Right lobe of liver (tissue), 6 donors: ENCODE measurements at regions not wholly inside any gene's neighbourhood (a gene's known extent, or its start where the extent isn't known, plus 50 kb on each side); places are given as distances from the start of the nearest gene placed in this dataset.

Experiments
- ATAC-seq, 4 donors: fragments of 200-7000 bp; cut with Tn5 transposase; one replicate each; pipeline ENCODE4 v1.9.1; 2020; ENCODE audit warnings: mild to moderate bottlenecking in 4 of 4, moderate library complexity in 4 of 4
- DNase-seq, 3 donors: peaks; one replicate each; pipeline ENCODE4 v3.0.0-alpha.2; 2020
- H3K27ac ChIP-seq, 3 donors: fragments of 200-600 bp; one replicate each; pipeline ENCODE4 v1.8.0; 2022
- H3K27me3 ChIP-seq, 2 donors: fragments of 200-600 bp; one replicate each; pipeline ENCODE4 v1.8.0; 2022
- H3K36me3 ChIP-seq, 4 donors: fragments of 200-600 bp; sonication (generic) in 1 of 4; one replicate each; pipeline versions ENCODE4 v1.5.1 to v1.8.0; 2017 to 2022; ENCODE audit warnings: control low read depth in 1 of 4
- H3K4me1 ChIP-seq, 4 donors: fragments of 200-600 bp; sonication (generic) in 1 of 4; one replicate each; pipeline versions ENCODE4 v1.5.1 to v1.8.0; 2017 to 2022; ENCODE audit warnings: control low read depth in 1 of 4
- H3K4me3 ChIP-seq, 3 donors: fragments of 200-600 bp; one replicate each; pipeline ENCODE4 v1.8.0; 2022
- H3K9me3 ChIP-seq, 4 donors: fragments of 200-600 bp; sonication (generic) in 1 of 4; one replicate each; pipeline versions ENCODE4 v1.5.1 to v1.8.0; 2017 to 2022; ENCODE audit warnings: control low read depth in 1 of 4
- POLR2A ChIP-seq: fragments of 450-650 bp; IDR thresholded peaks from one replicate; pipeline ENCODE4 v1.6.1; 2017; ENCODE audit warnings: antibody characterized with exemption, mild to moderate bottlenecking
- WGBS: methylation state at CpG from one replicate; pipeline ENCODE4 v1.1.6; 2018; ENCODE audit warnings: low coverage, low lambda C conversion rate; ENCODE audit not compliant: insufficient coverage; ENCODE audit errors: missing lambda C conversion rate; 5-methylcytosine and 5-hydroxymethylcytosine counted together
- intact Hi-C, 2 donors: fragments of 100-400 bp; cut with DNase I; formaldehyde crosslinking; loops; one replicate each; pipeline versions ENCODE4 v1.11.2 to v1.14.1; 2022
- TF ChIP-seq, protein P1 (sequence below), 4 donors: fragments of 200-600 bp in 3 of 4; fragments of 450-650 bp in 1 of 4; IDR thresholded peaks; one replicate each; pipeline versions ENCODE4 v1.5.1 to v1.8.0; 2016 to 2022; ENCODE audit warnings: antibody characterized with exemption in 4 of 4, mild to moderate bottlenecking in 2 of 4
- donor health status: DM: no; HTN: yes; CAD: no.
- donor health status: DM: no; HTN: no; CAD: no.
- donor health status: DM: no; HTN: no; CAD: no.
- donor health status: DM: no; HTN: yes; CAD: no.
- donor health status: DM: no; HTN: yes; CAD: no.

DNA sequence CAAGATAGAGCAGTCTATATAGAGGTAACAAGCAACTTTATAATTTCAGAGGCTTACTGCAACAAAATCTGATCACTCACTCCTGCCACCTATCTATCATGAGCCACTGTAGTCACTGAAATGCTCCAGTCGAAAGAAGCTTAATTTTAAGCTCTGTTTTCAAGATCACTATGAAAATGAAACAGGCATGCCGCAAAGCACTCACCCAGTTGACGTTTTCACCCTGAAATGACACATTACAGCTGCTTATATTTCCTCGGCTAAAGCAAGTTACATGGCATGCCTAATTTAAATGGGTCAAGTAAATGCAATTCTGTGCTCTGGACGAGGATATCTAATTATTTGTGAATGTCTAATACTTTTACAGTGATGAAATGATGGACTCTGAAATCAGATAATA is 616.3 kb downstream of the FAM181B start:
- 50% methylated on average over 5 of the region's 5 CpGs for WGBS
- H3K27ac ChIP-seq = no peak overlapping the region
- TF ChIP-seq, protein P1, sequence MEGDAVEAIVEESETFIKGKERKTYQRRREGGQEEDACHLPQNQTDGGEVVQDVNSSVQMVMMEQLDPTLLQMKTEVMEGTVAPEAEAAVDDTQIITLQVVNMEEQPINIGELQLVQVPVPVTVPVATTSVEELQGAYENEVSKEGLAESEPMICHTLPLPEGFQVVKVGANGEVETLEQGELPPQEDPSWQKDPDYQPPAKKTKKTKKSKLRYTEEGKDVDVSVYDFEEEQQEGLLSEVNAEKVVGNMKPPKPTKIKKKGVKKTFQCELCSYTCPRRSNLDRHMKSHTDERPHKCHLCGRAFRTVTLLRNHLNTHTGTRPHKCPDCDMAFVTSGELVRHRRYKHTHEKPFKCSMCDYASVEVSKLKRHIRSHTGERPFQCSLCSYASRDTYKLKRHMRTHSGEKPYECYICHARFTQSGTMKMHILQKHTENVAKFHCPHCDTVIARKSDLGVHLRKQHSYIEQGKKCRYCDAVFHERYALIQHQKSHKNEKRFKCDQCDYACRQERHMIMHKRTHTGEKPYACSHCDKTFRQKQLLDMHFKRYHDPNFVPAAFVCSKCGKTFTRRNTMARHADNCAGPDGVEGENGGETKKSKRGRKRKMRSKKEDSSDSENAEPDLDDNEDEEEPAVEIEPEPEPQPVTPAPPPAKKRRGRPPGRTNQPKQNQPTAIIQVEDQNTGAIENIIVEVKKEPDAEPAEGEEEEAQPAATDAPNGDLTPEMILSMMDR (IDR thresholded peaks at IDR 0.05) = no peak
- TF ChIP-seq POLR2A = no peak
- no peaks in the 10 kb centered on the region for H3K9me3 ChIP-seq
- no peaks in the 10 kb centered on the region for H3K36me3 ChIP-seq
- intact Hi-C loops = no loop called here
- H3K4me1 ChIP-seq = no peaks in the 10 kb centered on the region
- no peaks in the 10 kb centered on the region for H3K27me3 ChIP-seq
- H3K4me3 ChIP-seq = no peak overlapping the region
- ATAC-seq (no peak), DNase-seq (no peak)

DNA sequence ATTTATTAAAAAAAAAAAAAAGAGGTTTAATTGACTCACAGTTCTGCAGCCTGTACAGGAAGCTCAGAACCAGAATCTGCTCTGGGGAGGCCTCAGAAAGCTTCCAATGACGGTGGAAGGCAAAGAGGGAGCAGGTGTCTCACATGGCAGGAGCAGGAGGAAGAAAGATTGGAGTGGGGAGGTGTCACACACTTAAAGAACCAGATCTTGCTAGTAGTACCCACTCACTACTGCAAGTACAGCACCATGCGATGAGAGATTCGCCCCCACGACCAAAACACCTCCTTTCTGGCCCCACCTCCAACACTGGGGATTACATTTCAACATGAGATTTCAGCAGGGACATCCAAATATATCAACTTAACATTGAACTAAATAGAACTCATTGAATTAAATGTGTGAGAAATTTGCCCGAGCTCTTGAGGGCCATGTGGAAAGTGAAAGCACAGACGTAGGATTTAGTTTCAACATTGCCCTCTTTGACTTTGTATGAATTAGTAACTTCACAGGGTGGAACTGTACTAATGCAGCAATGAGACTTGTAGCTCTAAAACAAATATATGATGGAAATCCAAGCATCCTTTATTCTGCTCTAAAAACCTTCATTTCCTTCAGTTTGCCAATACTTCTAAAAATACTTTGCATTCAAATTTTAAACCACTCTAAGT is 628.2 kb downstream of the FAM181B start:
- Histone ChIP-seq H3K9me3 (no peaks in the 10 kb centered on the region), H3K27ac (no peak overlapping the region), H3K36me3 (no peaks in the 10 kb centered on the region), H3K4me3 (no peak overlapping the region), H3K27me3 (no peaks in the 10 kb centered on the region), H3K4me1 (peaks cover 0 to 1% (median 0%) of the 10 kb centered on the region in 4 donors)
- intact Hi-C loops = no loop called here
- 53% methylated on average over 6 of the region's 6 CpGs for WGBS
- DNase-seq (no peak), ATAC-seq (peak in 2 of 4 donors; percentile 16 to 23)
- TF ChIP-seq, protein P1 (IDR thresholded peaks at IDR 0.05) = no peak
- TF ChIP-seq POLR2A = no peak

DNA sequence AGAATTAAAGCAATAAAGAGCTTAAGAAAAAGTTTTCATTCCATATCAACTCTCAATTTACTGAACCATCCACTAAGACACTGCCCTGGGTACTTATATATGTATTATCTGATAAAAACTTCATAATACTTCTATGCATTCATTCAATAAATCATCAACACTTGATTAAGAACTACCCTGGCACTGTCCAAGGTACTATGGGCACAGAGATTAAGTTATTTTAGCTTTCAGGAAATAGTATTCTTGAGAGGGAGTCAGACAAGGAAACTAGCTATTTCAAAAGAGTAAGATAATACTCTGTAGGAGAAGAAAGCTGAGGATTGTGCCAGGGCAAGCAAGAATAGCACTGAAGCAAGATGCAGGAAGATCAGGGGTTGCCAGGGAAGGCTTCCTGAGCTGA is 640.8 kb downstream of the FAM181B start:
- Histone ChIP-seq H3K4me1 (no peaks in the 10 kb centered on the region), H3K36me3 (no peaks in the 10 kb centered on the region), H3K4me3 (no peak overlapping the region), H3K27ac (no peak overlapping the region), H3K9me3 (no peaks in the 10 kb centered on the region), H3K27me3 (no peaks in the 10 kb centered on the region)
- TF ChIP-seq, protein P1 (IDR thresholded peaks at IDR 0.05) = no peak
- no peak for TF ChIP-seq POLR2A
- intact Hi-C loops = no loop called here
- no peak for DNase-seq
- no peak for ATAC-seq

DNA sequence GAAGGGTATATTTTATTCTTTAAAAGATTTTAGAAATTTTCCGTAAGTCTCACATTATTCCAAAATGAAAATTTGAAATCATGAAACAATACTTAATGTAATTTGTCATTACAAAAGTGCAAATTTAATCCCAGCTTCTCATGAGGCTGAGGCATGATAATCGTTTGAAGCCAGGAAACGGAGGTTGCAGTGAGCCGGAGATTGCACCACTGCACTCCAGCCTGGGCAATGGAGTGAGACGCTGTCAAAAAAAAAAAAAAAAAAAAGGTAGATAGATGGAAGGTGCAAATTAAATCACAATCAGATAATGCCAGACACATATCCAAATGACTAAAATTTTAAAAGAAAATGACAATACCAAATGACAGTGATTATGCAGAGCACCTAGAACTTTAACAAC is 644.2 kb downstream of the FAM181B start:
- Histone ChIP-seq H3K4me1 (no peaks in the 10 kb centered on the region), H3K36me3 (no peaks in the 10 kb centered on the region), H3K27me3 (no peaks in the 10 kb centered on the region), H3K4me3 (no peak overlapping the region), H3K27ac (no peak overlapping the region), H3K9me3 (no peaks in the 10 kb centered on the region)
- WGBS = 57% methylated on average over 5 of the region's 5 CpGs
- no peak for ATAC-seq
- intact Hi-C loops = no loop called here
- TF ChIP-seq, protein P1 (IDR thresholded peaks at IDR 0.05) = no peak
- no peak for TF ChIP-seq POLR2A
- DNase-seq = no peak

DNA sequence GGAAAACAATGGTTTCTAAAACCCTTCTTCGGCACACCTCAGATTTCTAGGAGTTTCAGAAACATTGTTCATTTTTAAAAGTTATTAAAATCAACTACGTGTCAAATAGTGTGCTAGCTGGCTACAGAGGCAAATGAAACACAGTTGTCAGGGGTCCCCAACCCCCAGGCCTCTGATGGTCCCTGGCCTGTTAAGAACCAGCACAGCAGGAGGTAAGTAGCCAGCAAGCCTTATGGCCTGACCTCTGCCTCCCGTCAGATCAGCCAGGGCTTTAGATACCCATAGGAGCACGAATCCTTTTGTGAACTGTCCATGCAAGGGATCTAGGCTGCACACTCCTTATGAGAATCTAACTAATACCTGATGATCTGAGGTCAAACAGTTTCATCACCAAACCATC is 648.2 kb downstream of the FAM181B start:
- Histone ChIP-seq H3K4me1 (no peaks in the 10 kb centered on the region), H3K27me3 (no peaks in the 10 kb centered on the region), H3K36me3 (no peaks in the 10 kb centered on the region), H3K9me3 (no peaks in the 10 kb centered on the region), H3K27ac (no peak overlapping the region), H3K4me3 (no peak overlapping the region)
- WGBS = 76% methylated on average over 2 of the region's 4 CpGs
- no peak for ATAC-seq
- no peak for TF ChIP-seq POLR2A
- TF ChIP-seq, protein P1 (IDR thresholded peaks at IDR 0.05) = no peak
- no peak for DNase-seq
- intact Hi-C loops = no loop called here
